Mesothelial cell of epicardium (in vitro differentiated cells): ENCODE measurements at regions not wholly inside any gene's neighbourhood (a gene's known extent, or its start where the extent isn't known, plus 50 kb on each side); places are given as distances from the start of the nearest gene placed in this dataset.

Source experiments
- DNase-seq, 2 experiments: peaks; one replicate each; pipeline ENCODE4 v3.0.0; 2021; ENCODE audit warnings: low spot score in 2 of 2; ENCODE audit not compliant: unreplicated experiment in 2 of 2
- H3K27ac Mint-ChIP-seq: 2 replicates; pipeline ENCODE4 v1.8.0; 2021; ENCODE audit warnings: mixed read lengths
- H3K27me3 Mint-ChIP-seq: 2 replicates; pipeline ENCODE4 v1.8.0; 2021; ENCODE audit warnings: low read depth, mixed read lengths
- H3K36me3 Mint-ChIP-seq: 2 replicates; pipeline ENCODE4 v1.8.0; 2021; ENCODE audit warnings: mixed read lengths
- H3K4me1 Mint-ChIP-seq: 2 replicates; pipeline ENCODE4 v1.8.0; 2021; ENCODE audit warnings: mixed read lengths
- H3K4me3 Mint-ChIP-seq: 2 replicates; pipeline ENCODE4 v1.8.0; 2021; ENCODE audit warnings: mild to moderate bottlenecking, moderate library complexity, mixed read lengths
- H3K9me3 Mint-ChIP-seq: 2 replicates; pipeline ENCODE4 v1.8.0; 2021; ENCODE audit warnings: mixed read lengths
- CTCF ChIP-seq: fragments of 200-600 bp; sonication (generic); IDR thresholded peaks from one replicate; pipeline ENCODE4 v1.5.0; 2021; ENCODE audit warnings: antibody characterized with exemption; ENCODE audit not compliant: unreplicated experiment

- TF ChIP-seq CTCF = no peak
- Mint-ChIP-seq H3K27me3 (no peaks in the 10 kb centered on the region), H3K4me1 (no peaks in the 10 kb centered on the region), H3K9me3 (peaks cover 20% of the 10 kb centered on the region), H3K4me3 (no peak overlapping the region), H3K27ac (no peak overlapping the region), H3K36me3 (peaks cover 13% of the 10 kb centered on the region)
- no peak for DNase-seq
Measured at GRCh38 chr1:94641990-94642389, 100.4 kb upstream of the F3 start.

GRCh38 chr1:94640125-94640524, 98.6 kb upstream of the F3 start:
- no peak for TF ChIP-seq CTCF
- no peak overlapping the region for H3K27ac Mint-ChIP-seq
- DNase-seq = no peak

GRCh38 chr1:94637121-94637520, 95.6 kb upstream of the F3 start:
- no peak for TF ChIP-seq CTCF
- Mint-ChIP-seq H3K4me1 (peaks cover 20% of the 10 kb centered on the region), H3K9me3 (peaks cover 20% of the 10 kb centered on the region), H3K4me3 (no peak overlapping the region), H3K36me3 (peaks cover 14% of the 10 kb centered on the region), H3K27ac (no peak overlapping the region), H3K27me3 (no peaks in the 10 kb centered on the region)
- no peak for DNase-seq

More at GRCh38 chr1:94640125-94640524, 98.6 kb upstream of the F3 start:
- Mint-ChIP-seq H3K9me3 (peaks cover 20% of the 10 kb centered on the region), H3K27me3 (no peaks in the 10 kb centered on the region), H3K36me3 (peaks cover 13% of the 10 kb centered on the region), H3K4me3 (no peak overlapping the region), H3K4me1 (peaks cover 4% of the 10 kb centered on the region)

GRCh38 chr1:94636624-94637023, 95.1 kb upstream of the F3 start:
- H3K9me3 Mint-ChIP-seq = peaks cover 24% of the 10 kb centered on the region
- no peak for DNase-seq
- no peak for TF ChIP-seq CTCF
- H3K4me3 Mint-ChIP-seq = no peak overlapping the region
- H3K36me3 Mint-ChIP-seq = peaks cover 14% of the 10 kb centered on the region
- H3K4me1 Mint-ChIP-seq = peaks cover 20% of the 10 kb centered on the region
- peak overlapping the region; percentile 6 for H3K27ac Mint-ChIP-seq
- H3K27me3 Mint-ChIP-seq = no peaks in the 10 kb centered on the region

- no peak overlapping the region for H3K27ac Mint-ChIP-seq
- H3K27me3 Mint-ChIP-seq = no peaks in the 10 kb centered on the region
- peaks cover 26% of the 10 kb centered on the region for H3K9me3 Mint-ChIP-seq
- H3K4me1 Mint-ChIP-seq = peaks cover 20% of the 10 kb centered on the region
- peaks cover 14% of the 10 kb centered on the region for H3K36me3 Mint-ChIP-seq
- TF ChIP-seq CTCF = no peak
- no peak for DNase-seq
- no peak overlapping the region for H3K4me3 Mint-ChIP-seq
Measured at GRCh38 chr1:94636100-94636499, 94.5 kb upstream of the F3 start.

GRCh38 chr1:94634977-94635416, 93.4 kb upstream of the F3 start:
- H3K4me1 Mint-ChIP-seq = peaks cover 21% of the 10 kb centered on the region
- no peaks in the 10 kb centered on the region for H3K27me3 Mint-ChIP-seq
- DNase-seq = no peak
- no peak overlapping the region for H3K4me3 Mint-ChIP-seq
- H3K27ac Mint-ChIP-seq = peak overlapping the region; percentile 64
- peaks cover 10% of the 10 kb centered on the region for H3K36me3 Mint-ChIP-seq
- no peak for TF ChIP-seq CTCF
- peaks cover 21% of the 10 kb centered on the region for H3K9me3 Mint-ChIP-seq
